H1 (cell line): ENCODE measurements at regions not wholly inside any gene's neighbourhood (a gene's known extent, or its start where the extent isn't known, plus 50 kb on each side); places are given as distances from the start of the nearest gene placed in this dataset.

Source experiments
- CTCF ChIA-PET: fragments of 300-600 bp; sonication (Branson Sonifier 250); formaldehyde crosslinking; loops from one replicate; lab custom pipeline; 2021; ENCODE audit not compliant: partially characterized antibody; lab: Charles Lee
- POLR2A ChIA-PET: fragments of 300-600 bp; sonication (Branson Sonifier 250); formaldehyde crosslinking; loops from one replicate; lab custom pipeline; 2021; ENCODE audit warnings: inconsistent platforms; ENCODE audit not compliant: partially characterized antibody; lab: Charles Lee
- DNase-seq, 2 experiments: peaks; one replicate each; pipeline versions ENCODE4 v3.0.0 to v3.0.0-alpha.2; 2010 to 2022; ENCODE audit warnings: low spot score in 2 of 2, low read depth in 1 of 2, mixed read lengths in 1 of 2
- FAIRE-seq: peaks from 2 replicates; lab custom pipeline; 2011; peaks lifted over from hg19 to GRCh38; lab: Jason Lieb, UNC
- H2AFZ ChIP-seq: 2 replicates; pipeline ENCODE4 v1.8.1; 2012; ENCODE audit warnings: low read length, inconsistent platforms
- H2AK5ac ChIP-seq: 2 replicates; pipeline ENCODE4 v1.6.1; 2013; ENCODE audit warnings: low read depth, low read length
- H2BK120ac ChIP-seq: replicated peaks from 2 replicates; pipeline ENCODE3; 2013; ENCODE audit warnings: low read depth, low read length, inconsistent platforms
- H2BK12ac ChIP-seq: 2 replicates; pipeline ENCODE4 v1.6.1; 2013; ENCODE audit warnings: low read depth, low read length
- H2BK15ac ChIP-seq: 2 replicates; pipeline ENCODE4 v1.6.1; 2013; ENCODE audit warnings: low read length
- H2BK20ac ChIP-seq: 2 replicates; pipeline ENCODE4 v1.6.1; 2013; ENCODE audit warnings: low read length
- H2BK5ac ChIP-seq: 2 replicates; pipeline ENCODE4 v1.6.1; 2013; ENCODE audit warnings: low read depth, low read length
- H3K14ac ChIP-seq: 2 replicates; pipeline ENCODE4 v1.6.1; 2013; ENCODE audit warnings: inconsistent platforms; ENCODE audit not compliant: insufficient read length
- H3K18ac ChIP-seq: 2 replicates; pipeline ENCODE4 v1.6.1; 2013; ENCODE audit warnings: low read length; ENCODE audit errors: extremely low read depth
- H3K23ac ChIP-seq: 2 replicates; pipeline ENCODE4 v1.6.1; 2013; ENCODE audit warnings: inconsistent platforms; ENCODE audit not compliant: insufficient read length
- H3K23me2 ChIP-seq: 2 replicates; pipeline ENCODE4 v1.6.1; 2013; ENCODE audit warnings: low read depth, low read length
- H3K27ac ChIP-seq: 2 replicates; pipeline ENCODE4 v1.6.1; 2011; ENCODE audit warnings: low read depth, low read length, inconsistent platforms
- H3K27me3 ChIP-seq, 4 experiments: replicated peaks in 1 of 4; 1 replicate in 1 of 4; 2 replicates in 3 of 4; pipeline versions ENCODE4 v1.6.1 to v1.8.1; 2011 to 2013; ENCODE audit warnings: low read length in 3 of 4, mild to moderate bottlenecking in 3 of 4, inconsistent platforms in 2 of 4, mixed read lengths in 2 of 4, moderate library complexity in 1 of 4; ENCODE audit not compliant: control insufficient read depth in 3 of 4, insufficient read depth in 3 of 4; ENCODE audit errors: extremely low read depth in 1 of 4
- H3K36me3 ChIP-seq, 4 experiments: 2 replicates each; pipeline versions ENCODE4 v1.6.1 to v1.8.1; 2011 to 2013; ENCODE audit warnings: mild to moderate bottlenecking in 4 of 4, low read length in 3 of 4, moderate library complexity in 2 of 4, control low read depth in 1 of 4, inconsistent platforms in 1 of 4; ENCODE audit not compliant: insufficient read depth in 4 of 4, control insufficient read depth in 2 of 4
- H3K4ac ChIP-seq: replicated peaks from 2 replicates; pipeline ENCODE3; 2013; ENCODE audit warnings: low read length, low read depth, mixed read lengths, inconsistent platforms; ENCODE audit not compliant: insufficient read length
- H3K4me1 ChIP-seq, 4 experiments: replicated peaks in 1 of 4; 1 replicate in 1 of 4; 2 replicates in 3 of 4; pipeline versions ENCODE4 v1.6.1 to v1.8.1; 2011 to 2013; ENCODE audit warnings: low read length in 3 of 4, inconsistent platforms in 2 of 4, mixed read lengths in 1 of 4; ENCODE audit not compliant: insufficient read depth in 4 of 4, control insufficient read depth in 3 of 4
- H3K4me2 ChIP-seq, 2 experiments: 2 replicates each; pipeline versions ENCODE4 v1.6.1 to v1.8.1; 2011 to 2013; ENCODE audit warnings: low read depth in 2 of 2, low read length in 2 of 2, control low read depth in 1 of 2, inconsistent platforms in 1 of 2, mild to moderate bottlenecking in 1 of 2; ENCODE audit not compliant: insufficient read depth in 1 of 2
- H3K4me3 ChIP-seq, 4 experiments: fragments of 200-600, 300-600 bp in 1 of 4; sonication (generic), shearing (Covaris generic), sonication (Bioruptor Twin) in 1 of 4; 2 replicates each; pipeline versions ENCODE4 v1.5.1 to v1.8.1; 2011 to 2016; ENCODE audit warnings: low read length in 4 of 4, low read depth in 3 of 4, control low read depth in 2 of 4, inconsistent platforms in 2 of 4, mild to moderate bottlenecking in 2 of 4, mixed read lengths in 1 of 4, moderate library complexity in 1 of 4; ENCODE audit not compliant: insufficient read depth in 2 of 4; ENCODE audit errors: extremely low read depth in 1 of 4
- H3K56ac ChIP-seq: replicated peaks from 2 replicates; pipeline ENCODE3; 2013; ENCODE audit warnings: low read depth, mild to moderate bottlenecking, mixed read lengths, low read length, inconsistent platforms; ENCODE audit not compliant: insufficient read length
- H3K79me1 ChIP-seq: 2 replicates; pipeline ENCODE4 v1.6.1; 2013; ENCODE audit warnings: low read depth, low read length, control low read depth
- H3K79me2 ChIP-seq, 2 experiments: 2 replicates each; pipeline versions ENCODE4 v1.6.1 to v1.8.1; 2012 to 2013; ENCODE audit warnings: low read length in 2 of 2, mild to moderate bottlenecking in 2 of 2, inconsistent platforms in 1 of 2; ENCODE audit not compliant: insufficient read depth in 2 of 2, control insufficient read depth in 1 of 2
- H3K9ac ChIP-seq, 4 experiments: replicated peaks in 1 of 4; 1 replicate in 1 of 4; 2 replicates in 3 of 4; pipeline versions ENCODE4 v1.6.1 to v1.8.1; 2011 to 2013; ENCODE audit warnings: low read depth in 3 of 4, low read length in 3 of 4, control low read depth in 2 of 4, mild to moderate bottlenecking in 2 of 4, moderate library complexity in 2 of 4, inconsistent platforms in 1 of 4; ENCODE audit errors: extremely low read depth in 1 of 4
- H3K9me3 ChIP-seq, 2 experiments: 2 replicates each; pipeline versions ENCODE4 v1.6.1 to v1.8.1; 2012 to 2013; ENCODE audit warnings: mild to moderate bottlenecking in 2 of 2, moderate library complexity in 2 of 2, control low read depth in 1 of 2, inconsistent platforms in 1 of 2, low read depth in 1 of 2, low read length in 1 of 2, mixed read lengths in 1 of 2; ENCODE audit not compliant: insufficient read depth in 2 of 2
- H4K20me1 ChIP-seq, 2 experiments: replicated peaks in 1 of 2; 2 replicates each; pipeline versions ENCODE3 to v1.8.1; 2011 to 2013; ENCODE audit warnings: inconsistent platforms in 2 of 2, low read length in 2 of 2, mild to moderate bottlenecking in 1 of 2; ENCODE audit not compliant: insufficient read depth in 2 of 2, control insufficient read depth in 1 of 2
- H4K5ac ChIP-seq: 2 replicates; pipeline ENCODE4 v1.6.1; 2013; ENCODE audit warnings: low read length, low read depth, mixed read lengths, inconsistent platforms; ENCODE audit not compliant: insufficient read length
- H4K8ac ChIP-seq: 2 replicates; pipeline ENCODE4 v1.8.0; 2013; ENCODE audit warnings: mild to moderate bottlenecking, moderate library complexity, low read length, inconsistent platforms; ENCODE audit not compliant: insufficient read depth; ENCODE audit errors: extremely low read depth
- H4K91ac ChIP-seq: replicated peaks from 2 replicates; pipeline ENCODE3; 2013; ENCODE audit warnings: low read length, mixed read lengths, inconsistent platforms; ENCODE audit not compliant: insufficient read length
- EZH2 ChIP-seq: fragments of 200-600 bp; sonication (generic); IDR thresholded peaks from 2 replicates; pipeline ENCODE4 v1.7.1; 2012; ENCODE audit warnings: low read depth, mild to moderate bottlenecking, moderate library complexity, low read length, inconsistent platforms; ENCODE audit not compliant: severe bottlenecking
- KDM4A ChIP-seq: IDR thresholded peaks from one replicate; pipeline ENCODE4 v1.7.1; 2012; ENCODE audit warnings: low read depth, mild to moderate bottlenecking, moderate library complexity, low read length, inconsistent platforms; ENCODE audit not compliant: severe bottlenecking
- POU5F1 ChIP-seq: IDR thresholded peaks from 2 replicates; pipeline ENCODE4 v1.6.1; 2011; ENCODE audit warnings: low read depth, mild to moderate bottlenecking, low read length, moderate library complexity
- RBBP5 ChIP-seq: IDR thresholded peaks from 2 replicates; pipeline ENCODE4 v1.7.1; 2012; ENCODE audit warnings: low read depth, mild to moderate bottlenecking, inconsistent platforms, low read length, moderate library complexity, borderline replicate concordance
- RXRA ChIP-seq: IDR thresholded peaks from 2 replicates; pipeline ENCODE4 v1.6.1; 2011; ENCODE audit warnings: low read depth, mild to moderate bottlenecking, low read length, moderate library complexity; ENCODE audit not compliant: insufficient read depth
- SIN3A ChIP-seq, 2 experiments: IDR thresholded peaks in 1 of 2; conservative IDR thresholded peaks in 1 of 2; 2 replicates each; pipeline ENCODE4 v1.6.1; 2011 to 2012; ENCODE audit warnings: low read length in 2 of 2, improper control_type of control experiment in 1 of 2, low read depth in 1 of 2, mild to moderate bottlenecking in 1 of 2
- SP2 ChIP-seq: IDR thresholded peaks from 2 replicates; pipeline ENCODE4 v1.6.1; 2012; ENCODE audit warnings: mild to moderate bottlenecking, low read length, inconsistent platforms
- ZNF274 ChIP-seq: IDR thresholded peaks from 2 replicates; pipeline ENCODE4 v1.7.0; 2012; ENCODE audit warnings: low read length, borderline replicate concordance; ENCODE audit errors: extremely low read depth
- WGBS, 2 experiments: shearing (Covaris generic) in 1 of 2; methylation state at CpG; one replicate each; pipeline versions ENCODE4 v1.1.6 to v1.1.7; 2013 to 2015; ENCODE audit warnings: low lambda C conversion rate in 2 of 2, mixed read lengths in 2 of 2, inconsistent platforms in 1 of 2, low coverage in 1 of 2, missing lambda C conversion rate in 1 of 2; ENCODE audit not compliant: insufficient replicate concordance in 2 of 2, insufficient coverage in 1 of 2, insufficient read length in 1 of 2; ENCODE audit errors: extremely low coverage in 1 of 2, missing lambda C conversion rate in 1 of 2; 5-methylcytosine and 5-hydroxymethylcytosine counted together
- TF ChIP-seq, protein P1 (sequence below): IDR thresholded peaks from 2 replicates; pipeline ENCODE4 v1.6.1; 2012; ENCODE audit warnings: low read length, inconsistent platforms

DNA sequence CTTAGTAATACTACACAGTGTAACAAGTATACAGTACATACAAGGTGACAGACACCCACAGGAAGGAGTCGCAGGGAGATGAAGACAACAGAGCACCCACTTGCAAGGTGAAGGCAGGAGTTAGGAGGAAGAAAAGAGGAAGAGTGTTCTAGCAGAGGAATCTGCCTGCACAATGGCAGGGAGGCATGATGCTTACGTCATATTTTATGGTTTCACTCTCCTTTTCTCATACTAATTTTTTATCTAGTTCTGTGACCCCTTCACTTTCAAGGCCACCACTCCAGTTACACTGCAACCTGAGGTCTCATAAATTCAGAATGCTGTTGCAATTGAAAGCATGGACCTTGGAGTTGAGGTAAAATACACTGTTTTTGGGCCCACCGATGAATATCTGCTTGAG lies 331.7 kb downstream of the MEIS1 start:
- Histone ChIP-seq H3K14ac (no peak overlapping the region), H4K8ac (no peak overlapping the region), H2BK5ac (no peak overlapping the region), H3K18ac (no peak overlapping the region), H3K4ac (no peak overlapping the region), H2BK120ac (no peak overlapping the region), H2BK20ac (no peak overlapping the region), H2BK12ac (no peak overlapping the region), H3K9me3 (no peaks in the 10 kb centered on the region), H3K4me3 (no peak overlapping the region), H3K27ac (no peak overlapping the region), H3K4me1 (no peaks in the 10 kb centered on the region), H2BK15ac (no peak overlapping the region), H3K27me3 (no peaks in the 10 kb centered on the region), H3K23me2 (no peaks in the 10 kb centered on the region; the same call in 1 of the 2 replicates), H2AK5ac (no peak overlapping the region), H3K4me2 (no peak overlapping the region), H4K20me1 (no peaks in the 10 kb centered on the region), H2AFZ (no peak overlapping the region), H3K79me1 (no peaks in the 10 kb centered on the region), H3K36me3 (no peaks in the 10 kb centered on the region), H4K91ac (no peak overlapping the region), H3K79me2 (no peaks in the 10 kb centered on the region), H4K5ac (no peak overlapping the region), H3K23ac (no peak overlapping the region), H3K9ac (no peak overlapping the region), H3K56ac (no peak overlapping the region)
- CTCF ChIA-PET, result no interaction called here
- WGBS, 2 experiments, result 88% methylated on average over 3 of the region's 3 CpGs; no CpG with 5 or more reads in 1 of the 2 experiments
- no peak for DNase-seq
- no peak for FAIRE-seq
- POLR2A ChIA-PET, result interaction anchor here (0.6 kb wide), 1 partner anchor 1099 kb away, joined by 4 read pairs; no protein-coding TSS in a partner anchor
- no peak for TF ChIP-seq RXRA
- no peak for TF ChIP-seq ZNF274
- no peak for TF ChIP-seq RBBP5
- TF ChIP-seq SIN3A (conservative IDR thresholded peaks at IDR 0.05 in 1 of 2, IDR thresholded peaks at IDR 0.05 in 1 of 2; ENCODE audit: low read depth in 1 of 2, low read length in 2 of 2), result no peak
- TF ChIP-seq SP2, result no peak
- TF ChIP-seq, protein P1, sequence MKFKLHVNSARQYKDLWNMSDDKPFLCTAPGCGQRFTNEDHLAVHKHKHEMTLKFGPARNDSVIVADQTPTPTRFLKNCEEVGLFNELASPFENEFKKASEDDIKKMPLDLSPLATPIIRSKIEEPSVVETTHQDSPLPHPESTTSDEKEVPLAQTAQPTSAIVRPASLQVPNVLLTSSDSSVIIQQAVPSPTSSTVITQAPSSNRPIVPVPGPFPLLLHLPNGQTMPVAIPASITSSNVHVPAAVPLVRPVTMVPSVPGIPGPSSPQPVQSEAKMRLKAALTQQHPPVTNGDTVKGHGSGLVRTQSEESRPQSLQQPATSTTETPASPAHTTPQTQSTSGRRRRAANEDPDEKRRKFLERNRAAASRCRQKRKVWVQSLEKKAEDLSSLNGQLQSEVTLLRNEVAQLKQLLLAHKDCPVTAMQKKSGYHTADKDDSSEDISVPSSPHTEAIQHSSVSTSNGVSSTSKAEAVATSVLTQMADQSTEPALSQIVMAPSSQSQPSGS, result no peak
- TF ChIP-seq EZH2, result no peak
- TF ChIP-seq KDM4A, result no peak
- no peak for TF ChIP-seq POU5F1
